GM18909 (cell line): ENCODE measurements at regions not wholly inside any gene's neighbourhood (a gene's known extent, or its start where the extent isn't known, plus 50 kb on each side); places are given as distances from the start of the nearest gene placed in this dataset.
"Not testable (repeated sequence)": the region's sequence is repeated elsewhere in the genome, so short reads cannot be mapped to it uniquely, and the experiment has no call there.

Experiments
- ATAC-seq: cut with Tn5 transposase; IDR thresholded peaks from one replicate; pipeline ENCODE4 v1.9.1; 2021; ENCODE audit warnings: mild to moderate bottlenecking; ENCODE audit not compliant: unreplicated experiment, poor library complexity

- no peak for ATAC-seq
Measured at GRCh38 chr2:139744273-139744672, 964.1 kb upstream of the NXPH2 start.

DNA sequence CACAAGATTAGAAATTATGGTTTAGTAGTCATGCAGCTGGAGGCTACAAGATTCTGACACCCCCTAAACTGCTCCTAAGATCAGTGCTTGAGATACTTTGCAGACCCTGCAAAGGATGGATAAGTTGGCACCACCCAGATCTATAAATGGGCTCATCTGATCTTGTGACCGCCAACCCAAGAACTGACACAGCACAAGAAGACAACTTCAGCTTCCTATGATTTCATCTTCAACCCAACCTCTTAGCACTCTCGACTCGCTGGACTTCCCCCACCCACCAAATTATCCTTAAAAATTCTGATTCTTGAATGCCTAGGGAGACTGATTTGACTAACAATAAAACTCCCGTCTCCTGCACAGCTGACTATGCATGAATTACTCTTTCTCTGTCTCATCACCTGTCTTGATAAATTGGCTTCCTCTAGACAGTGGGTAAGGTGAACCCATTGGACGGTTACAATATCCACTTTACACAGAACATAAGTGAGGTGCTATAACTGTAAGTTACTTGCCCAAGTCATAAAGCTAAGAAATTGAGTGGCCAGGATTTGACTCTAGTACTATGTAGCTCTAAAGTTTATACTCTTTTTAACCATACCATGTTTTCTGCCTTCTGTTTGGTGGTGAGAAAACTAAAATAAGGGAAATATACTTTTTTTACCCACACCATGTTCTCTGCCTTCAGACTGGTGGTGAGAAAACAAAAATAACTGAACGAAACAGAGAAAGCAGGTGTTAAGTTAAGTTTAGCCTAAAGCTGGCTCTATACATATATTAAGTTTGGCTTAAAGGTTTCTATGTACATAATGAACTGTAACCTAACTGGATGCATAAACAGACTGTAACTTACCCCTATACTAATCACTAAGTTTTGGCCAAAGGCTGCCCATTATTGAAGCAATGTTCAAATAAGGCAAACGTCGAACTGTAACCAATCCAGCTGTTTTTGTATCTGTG, 962.3 kb upstream of the NXPH2 start:
- no peak for ATAC-seq

DNA sequence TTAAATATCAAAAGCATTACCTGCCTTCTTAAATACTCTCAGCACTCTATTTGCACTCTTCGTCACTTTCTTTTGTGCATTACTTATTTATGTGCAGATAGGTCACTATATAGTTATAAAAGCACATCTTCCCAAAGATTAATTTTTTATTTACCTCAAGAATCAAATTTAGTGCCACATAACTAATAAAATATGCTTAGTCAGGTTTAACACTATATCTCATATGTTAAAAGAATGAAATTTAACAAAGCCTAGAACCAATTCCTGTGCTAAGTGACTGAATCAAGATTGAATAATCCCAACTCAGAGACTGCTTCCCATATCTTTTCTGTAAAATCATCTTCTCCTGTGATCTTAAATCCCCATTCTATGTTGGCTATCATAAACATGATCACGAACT, 957.5 kb upstream of the NXPH2 start:
- ATAC-seq: no peak

- no peak for ATAC-seq
Measured at GRCh38 chr2:139730197-139730596, 950.0 kb upstream of the NXPH2 start.

DNA sequence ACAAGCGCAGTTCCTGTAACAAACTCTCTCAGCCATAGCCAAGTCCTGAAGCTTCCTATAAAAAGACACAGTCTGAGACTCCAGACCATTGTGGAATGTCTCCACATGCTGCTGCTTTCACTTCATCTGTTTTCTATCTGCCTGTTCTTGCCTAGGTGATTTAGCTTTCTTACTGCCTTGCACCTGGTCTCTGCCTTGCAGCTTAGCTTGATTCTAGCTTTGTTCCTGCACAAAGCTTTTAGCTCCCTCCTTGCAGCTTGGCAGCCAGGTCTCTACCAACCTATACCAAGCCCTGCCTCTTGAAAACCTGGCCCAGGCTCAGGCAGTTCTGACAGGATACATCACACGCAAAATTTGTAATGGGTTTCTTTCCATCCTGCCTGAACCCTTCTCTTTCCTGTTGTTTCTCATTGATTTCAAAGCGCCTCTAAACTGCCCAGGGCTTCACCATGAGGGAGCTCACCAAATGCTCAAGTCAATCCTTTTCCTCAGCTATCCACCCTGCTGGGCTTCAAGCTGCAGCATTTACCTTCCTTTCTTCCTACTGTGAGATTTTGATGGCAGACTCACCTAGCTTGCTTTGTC, 941.3 kb upstream of the NXPH2 start:
- ATAC-seq: no peak

DNA sequence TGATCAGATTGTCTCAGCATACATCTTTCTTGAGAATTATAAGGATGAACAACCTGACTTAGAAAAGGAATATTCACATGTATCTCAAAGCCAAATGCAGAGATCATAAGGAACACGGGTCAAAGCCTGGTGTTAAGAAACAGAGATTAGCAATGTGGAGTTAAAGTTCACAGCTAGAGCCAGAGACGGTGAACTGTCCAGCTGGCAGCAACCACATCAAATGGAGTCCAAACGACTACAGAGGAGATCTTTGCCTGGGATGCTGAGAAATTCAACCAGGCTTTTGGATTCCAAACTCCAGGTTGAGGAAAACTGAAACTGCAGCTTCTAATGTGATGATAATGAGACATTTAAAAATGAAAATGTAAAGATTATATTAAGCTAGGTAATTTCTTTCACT, 939.9 kb upstream of the NXPH2 start:
- ATAC-seq: no peak

GRCh38 chr2:139704606-139705005, 924.4 kb upstream of the NXPH2 start:
- no peak for ATAC-seq

DNA sequence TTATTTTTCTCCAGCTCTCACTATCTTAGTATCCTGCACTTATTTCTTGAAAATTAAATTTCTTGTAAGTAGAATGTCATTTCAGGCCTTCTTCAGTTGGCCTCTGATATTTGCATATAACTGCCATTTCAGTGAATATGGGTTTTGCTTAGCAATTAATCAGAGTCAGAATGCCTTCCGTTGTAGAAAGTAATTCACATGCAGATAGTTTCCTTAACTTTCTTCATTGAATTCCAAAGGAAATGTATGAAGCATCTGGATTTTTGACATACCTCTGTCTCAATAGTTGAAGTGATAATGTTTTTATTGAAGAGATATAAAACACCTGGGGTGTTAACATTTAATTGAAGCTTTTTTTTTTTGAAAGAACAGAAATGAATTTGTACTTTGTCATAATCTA, 914.1 kb upstream of the NXPH2 start:
- ATAC-seq: no peak

DNA sequence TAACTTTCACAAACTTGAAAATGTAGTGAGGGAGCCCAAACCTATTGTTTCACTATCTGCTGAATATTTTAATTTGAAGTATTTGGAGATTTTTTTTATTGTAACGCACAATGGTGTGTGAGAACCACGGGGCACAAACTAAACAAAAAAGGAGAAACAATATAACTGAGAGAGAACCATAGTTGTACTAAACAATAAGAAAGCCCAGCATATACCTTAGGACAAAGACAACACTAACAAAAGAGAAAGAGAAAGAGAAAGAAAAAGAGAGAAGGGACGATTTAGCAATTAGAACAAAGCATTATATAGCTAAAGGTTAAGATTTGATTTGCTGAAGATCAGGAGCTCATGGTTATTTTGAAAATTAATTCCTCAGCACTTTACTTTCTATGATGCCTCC, 906.0 kb upstream of the NXPH2 start:
- no peak for ATAC-seq

- no peak for ATAC-seq
Measured at GRCh38 chr2:139685090-139685983, 905.1 kb upstream of the NXPH2 start.

- ATAC-seq: no peak
Measured at GRCh38 chr2:139684286-139684860, 904.2 kb upstream of the NXPH2 start.

DNA sequence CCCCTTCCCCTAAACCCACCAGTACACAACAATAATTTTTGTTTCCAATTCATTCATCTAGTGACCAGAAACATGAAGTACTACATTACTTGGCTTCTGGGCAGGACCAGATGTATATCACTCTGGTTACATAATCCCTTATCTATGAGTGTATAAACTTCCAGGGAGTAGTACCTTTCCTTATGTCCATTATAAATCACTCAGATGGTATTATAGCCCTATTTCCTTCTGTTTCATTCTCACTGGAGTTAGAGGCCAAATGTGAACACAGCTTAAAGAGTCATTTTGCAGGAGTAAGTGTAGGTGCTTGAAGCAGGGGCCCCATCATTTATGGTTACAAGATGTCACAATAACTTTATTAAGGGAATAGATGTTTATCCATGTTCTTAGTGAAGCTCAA, 894.4 kb upstream of the NXPH2 start:
- ATAC-seq: no peak

DNA sequence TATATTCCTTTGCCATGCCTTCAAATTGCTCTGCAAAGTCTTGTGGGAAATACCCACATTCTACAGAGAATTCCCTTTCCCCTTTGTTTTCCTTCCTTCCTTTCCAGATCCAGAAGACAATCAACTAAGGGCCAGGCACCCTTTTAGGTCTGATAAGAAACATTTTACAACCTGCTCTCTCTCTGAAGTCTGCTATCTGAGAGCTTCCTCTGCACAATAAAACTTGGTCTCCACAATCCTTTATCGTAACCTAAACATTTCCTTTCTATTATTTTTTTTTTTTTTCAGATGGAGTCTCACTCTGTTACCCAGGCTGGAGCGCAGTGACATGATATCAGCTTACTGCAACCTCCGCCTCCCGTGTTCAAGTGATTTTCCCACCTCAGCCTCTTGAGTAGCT, 893.3 kb upstream of the NXPH2 start:
- ATAC-seq: not testable (repeated sequence)

DNA sequence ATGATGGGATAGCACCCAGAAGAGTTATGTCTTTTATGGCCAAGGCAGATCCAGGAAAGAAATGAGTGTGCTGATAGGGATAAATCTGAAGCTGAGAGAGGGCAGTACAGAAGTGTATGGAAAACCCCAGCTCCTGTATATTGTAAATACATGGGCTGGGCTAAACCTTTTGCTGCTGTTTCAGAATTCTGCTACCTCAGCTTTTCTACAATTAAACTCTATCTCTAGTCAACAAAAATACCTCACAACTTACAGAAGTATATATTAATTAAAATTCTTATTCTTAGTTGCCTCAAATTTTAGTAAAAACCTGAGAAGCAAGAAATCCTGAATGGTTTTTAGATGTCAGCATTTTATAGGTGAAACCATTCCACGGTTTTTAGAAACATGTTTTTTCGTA, 889.5 kb upstream of the NXPH2 start:
- ATAC-seq: no peak

GRCh38 chr2:139652385-139652784, 872.2 kb upstream of the NXPH2 start:
- no peak for ATAC-seq

- ATAC-seq: no peak
Measured at GRCh38 chr2:139645617-139646016, 865.4 kb upstream of the NXPH2 start.

DNA sequence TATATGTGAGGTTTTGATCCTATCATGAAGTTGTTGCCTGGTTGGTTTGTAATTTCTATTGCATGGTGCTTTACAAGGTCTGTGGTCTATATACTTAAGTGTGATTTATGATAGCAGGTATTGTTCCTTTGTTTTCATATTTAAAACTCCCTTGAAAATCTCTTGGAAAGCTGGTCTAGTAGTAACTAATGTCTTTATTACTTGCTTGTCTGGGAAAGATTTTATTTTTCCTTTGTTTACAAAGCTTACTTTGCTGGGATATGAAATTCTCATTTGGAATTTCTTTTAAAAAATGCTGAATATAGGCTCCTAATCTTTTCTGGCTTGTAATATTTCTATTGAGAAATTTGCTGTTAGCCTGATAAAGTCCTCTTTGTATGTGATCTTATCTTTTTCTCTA, 862.9 kb upstream of the NXPH2 start:
- ATAC-seq: no peak

GRCh38 chr2:139631966-139632365, 851.8 kb upstream of the NXPH2 start:
- ATAC-seq: no peak

GRCh38 chr2:139628931-139629330, 848.7 kb upstream of the NXPH2 start:
- ATAC-seq: no peak

DNA sequence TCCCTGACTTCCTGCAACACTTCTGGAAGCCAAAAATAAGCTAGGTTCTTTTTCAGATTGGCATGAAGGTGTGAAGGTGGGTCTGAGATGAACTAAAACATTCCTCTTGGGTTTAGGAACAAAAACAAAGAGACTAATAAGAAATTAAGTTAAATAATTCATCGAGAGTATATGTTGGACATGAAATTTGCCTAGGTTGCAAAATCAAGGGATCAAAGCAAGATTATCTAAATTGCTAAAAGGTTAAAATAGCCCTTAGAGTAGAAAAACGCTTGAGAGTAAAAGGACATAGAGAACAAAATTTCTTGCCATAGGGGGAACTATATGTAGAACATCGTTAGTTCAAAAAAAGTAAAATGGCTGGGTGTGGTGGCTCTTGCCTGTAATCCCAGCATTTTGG, 845.9 kb upstream of the NXPH2 start:
- no peak for ATAC-seq

- ATAC-seq: no peak
Measured at GRCh38 chr2:139622691-139623090, 842.5 kb upstream of the NXPH2 start.
